GM12875 (cell line): ENCODE measurements at regions not wholly inside any gene's neighbourhood (a gene's known extent, or its start where the extent isn't known, plus 50 kb on each side); places are given as distances from the start of the nearest gene placed in this dataset.

Experiments
- H3K4me3 ChIP-seq: one replicate; pipeline ENCODE4 v1.5.1; 2011; ENCODE audit warnings: low read depth, low read length, control low read depth
- TF ChIP-seq, protein P1 (sequence below): IDR thresholded peaks from 2 replicates; pipeline ENCODE4 v1.5.1; 2011; ENCODE audit warnings: low read depth, mild to moderate bottlenecking, control low read depth, inconsistent platforms, low read length, moderate library complexity, borderline replicate concordance; ENCODE audit not compliant: insufficient read depth

DNA sequence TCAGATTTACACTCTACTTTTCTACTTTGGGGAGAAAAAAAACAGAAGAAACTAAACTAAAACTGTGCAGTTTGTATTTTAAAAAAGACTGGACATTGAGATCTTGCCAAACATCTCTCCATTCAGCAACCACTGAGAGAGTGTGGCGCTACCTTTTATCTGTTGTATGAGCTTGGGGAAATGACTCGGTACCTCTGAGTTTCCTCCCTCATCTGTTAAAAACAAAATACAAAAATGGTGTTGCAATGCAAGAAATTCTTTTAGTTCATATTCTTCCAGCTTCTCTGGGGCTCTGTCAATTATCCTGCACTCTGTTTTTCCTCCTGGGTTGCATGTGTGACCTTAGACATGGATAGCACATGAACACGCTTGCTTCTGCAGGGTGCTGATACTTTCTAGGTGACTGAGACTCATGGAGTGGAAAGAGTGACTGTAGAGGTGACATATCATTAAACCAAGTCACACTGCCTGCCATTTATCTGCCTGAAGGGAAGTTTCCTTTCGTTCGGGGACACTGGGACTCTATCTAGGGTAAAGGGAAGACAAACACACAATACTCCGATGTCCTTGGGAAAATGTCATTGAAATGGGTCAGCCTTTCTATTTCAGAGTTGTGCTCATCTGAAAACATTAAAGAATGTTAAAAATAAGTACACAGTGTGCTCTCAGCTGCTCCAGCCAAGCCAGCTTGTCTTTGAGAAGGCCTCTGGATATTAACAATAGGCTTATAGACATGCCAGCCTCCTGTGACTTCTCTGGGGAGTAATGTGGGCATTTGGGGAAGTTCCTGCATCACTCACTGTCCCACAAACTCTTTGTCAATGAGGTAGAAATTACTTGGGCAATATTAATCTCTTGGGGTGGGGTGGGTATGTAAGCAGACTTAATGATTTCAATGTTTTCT lies 91.4 kb downstream of the TRIB2 start:
- H3K4me3 ChIP-seq: no peak overlapping the region
- TF ChIP-seq, protein P1, sequence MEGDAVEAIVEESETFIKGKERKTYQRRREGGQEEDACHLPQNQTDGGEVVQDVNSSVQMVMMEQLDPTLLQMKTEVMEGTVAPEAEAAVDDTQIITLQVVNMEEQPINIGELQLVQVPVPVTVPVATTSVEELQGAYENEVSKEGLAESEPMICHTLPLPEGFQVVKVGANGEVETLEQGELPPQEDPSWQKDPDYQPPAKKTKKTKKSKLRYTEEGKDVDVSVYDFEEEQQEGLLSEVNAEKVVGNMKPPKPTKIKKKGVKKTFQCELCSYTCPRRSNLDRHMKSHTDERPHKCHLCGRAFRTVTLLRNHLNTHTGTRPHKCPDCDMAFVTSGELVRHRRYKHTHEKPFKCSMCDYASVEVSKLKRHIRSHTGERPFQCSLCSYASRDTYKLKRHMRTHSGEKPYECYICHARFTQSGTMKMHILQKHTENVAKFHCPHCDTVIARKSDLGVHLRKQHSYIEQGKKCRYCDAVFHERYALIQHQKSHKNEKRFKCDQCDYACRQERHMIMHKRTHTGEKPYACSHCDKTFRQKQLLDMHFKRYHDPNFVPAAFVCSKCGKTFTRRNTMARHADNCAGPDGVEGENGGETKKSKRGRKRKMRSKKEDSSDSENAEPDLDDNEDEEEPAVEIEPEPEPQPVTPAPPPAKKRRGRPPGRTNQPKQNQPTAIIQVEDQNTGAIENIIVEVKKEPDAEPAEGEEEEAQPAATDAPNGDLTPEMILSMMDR: no peak

- H3K4me3 ChIP-seq: no peak overlapping the region
- TF ChIP-seq, protein P1: no peak
Measured at GRCh38 chr2:12809526-12809925, 92.8 kb downstream of the TRIB2 start.

- TF ChIP-seq, protein P1: no peak
- H3K4me3 ChIP-seq: no peak overlapping the region
Measured at GRCh38 chr2:12811916-12812315, 95.2 kb downstream of the TRIB2 start.

GRCh38 chr2:12813166-12813565 lies 96.4 kb downstream of the TRIB2 start:
- TF ChIP-seq, protein P1: no peak
- no peak overlapping the region for H3K4me3 ChIP-seq

GRCh38 chr2:12816379-12817306 lies 99.9 kb downstream of the TRIB2 start:
- no peak overlapping the region for H3K4me3 ChIP-seq
- TF ChIP-seq, protein P1: no peak

DNA sequence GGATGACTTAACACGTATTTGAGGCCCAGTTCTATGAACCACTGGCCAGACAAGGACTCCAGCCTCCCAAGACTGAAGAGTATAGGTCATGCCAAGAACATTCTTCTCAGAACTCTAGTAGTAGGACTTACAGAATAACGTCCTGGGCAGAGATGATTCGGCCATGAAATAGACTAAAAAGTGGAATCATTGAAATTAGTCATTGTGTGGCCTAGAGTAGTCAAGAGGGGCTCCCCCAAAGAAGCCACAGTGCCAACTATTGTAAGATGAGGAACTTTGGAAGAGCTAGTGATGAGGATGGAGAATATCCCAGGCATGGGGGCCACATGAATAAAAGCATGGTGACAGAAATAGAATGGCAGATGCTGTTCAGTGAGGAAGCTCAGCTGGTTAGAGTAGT lies 101.1 kb downstream of the TRIB2 start:
- H3K4me3 ChIP-seq: no peak overlapping the region
- TF ChIP-seq, protein P1: no peak
